ENCODE measurements at regions not wholly inside any gene's neighbourhood (a gene's known extent, or its start where the extent isn't known, plus 50 kb on each side); places are given as distances from the start of the nearest gene placed in this dataset.

- TF ChIP-seq CTCF (IDR thresholded peaks at IDR 0.05) (no peak), POLR2A (IDR thresholded peaks at IDR 0.05) (no peak)
These were observed 182.0 kb downstream of the CHST1 start for GRCh38 chr11:45483416-45483815.
